Lower lobe of right lung (tissue), 2 donors: ENCODE measurements at regions not wholly inside any gene's neighbourhood (a gene's known extent, or its start where the extent isn't known, plus 50 kb on each side); places are given as distances from the start of the nearest gene placed in this dataset.

ENCODE experiments used
- ATAC-seq, 2 donors: fragments of 200-7000 bp; cut with Tn5 transposase; one replicate each; pipeline ENCODE4 v1.9.1; 2020 to 2022; ENCODE audit warnings: mild to moderate bottlenecking in 2 of 2, moderate library complexity in 2 of 2
- DNase-seq: peaks from one replicate; pipeline ENCODE4 v3.0.0-alpha.2; 2020
- H3K27ac ChIP-seq: fragments of 200-600 bp; one replicate; pipeline ENCODE4 v1.8.0; 2022
- H3K27me3 ChIP-seq: fragments of 200-600 bp; one replicate; pipeline ENCODE4 v1.8.0; 2022; ENCODE audit warnings: low read depth
- H3K36me3 ChIP-seq: fragments of 200-600 bp; one replicate; pipeline ENCODE4 v1.8.0; 2022; ENCODE audit warnings: mild to moderate bottlenecking
- H3K4me1 ChIP-seq: fragments of 200-600 bp; one replicate; pipeline ENCODE4 v1.8.0; 2022
- H3K4me3 ChIP-seq: fragments of 200-600 bp; one replicate; pipeline ENCODE4 v1.8.0; 2022; ENCODE audit warnings: mild to moderate bottlenecking
- H3K9me3 ChIP-seq: fragments of 200-600 bp; one replicate; pipeline ENCODE4 v1.8.0; 2022
- CTCF ChIP-seq: fragments of 200-600 bp; IDR thresholded peaks from one replicate; pipeline ENCODE4 v1.8.0; 2022; ENCODE audit warnings: antibody characterized with exemption, mild to moderate bottlenecking
- intact Hi-C: fragments of 100-400 bp; cut with DNase I; formaldehyde crosslinking; loops from one replicate; pipeline ENCODE4 v1.11.0; 2022
- donor health status: DM: no; HTN: yes; CAD: no; lungs with severe emphysema.

DNA sequence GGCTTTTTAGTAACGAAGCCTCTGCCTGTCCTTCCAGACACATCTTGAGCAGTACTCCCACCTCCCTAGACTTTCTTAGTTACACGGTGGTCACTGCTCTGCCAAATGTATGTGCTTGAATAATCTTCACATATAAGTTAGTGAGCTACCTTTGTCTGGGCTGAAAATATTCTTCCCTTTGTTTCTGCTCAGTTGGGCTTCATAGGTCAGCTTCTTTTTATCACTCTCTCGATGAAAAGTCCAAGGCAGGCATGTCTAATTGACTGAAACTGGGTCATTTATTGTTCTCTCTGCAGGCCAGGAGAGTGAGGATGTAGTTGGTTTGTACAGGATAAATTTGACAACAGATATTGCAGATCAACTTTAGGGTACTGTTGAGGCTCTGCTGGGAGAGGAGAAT, 636.7 kb upstream of the IGFBP3 start:
- intact Hi-C loops = no loop called here
- H3K27ac ChIP-seq = no peak overlapping the region
- H3K4me1 ChIP-seq = peaks cover 8% of the 10 kb centered on the region
- TF ChIP-seq CTCF = no peak
- H3K4me3 ChIP-seq = no peak overlapping the region
- H3K9me3 ChIP-seq = no peaks in the 10 kb centered on the region
- no peaks in the 10 kb centered on the region for H3K36me3 ChIP-seq
- H3K27me3 ChIP-seq = no peaks in the 10 kb centered on the region
- DNase-seq (no peak), ATAC-seq (no peak)

DNA sequence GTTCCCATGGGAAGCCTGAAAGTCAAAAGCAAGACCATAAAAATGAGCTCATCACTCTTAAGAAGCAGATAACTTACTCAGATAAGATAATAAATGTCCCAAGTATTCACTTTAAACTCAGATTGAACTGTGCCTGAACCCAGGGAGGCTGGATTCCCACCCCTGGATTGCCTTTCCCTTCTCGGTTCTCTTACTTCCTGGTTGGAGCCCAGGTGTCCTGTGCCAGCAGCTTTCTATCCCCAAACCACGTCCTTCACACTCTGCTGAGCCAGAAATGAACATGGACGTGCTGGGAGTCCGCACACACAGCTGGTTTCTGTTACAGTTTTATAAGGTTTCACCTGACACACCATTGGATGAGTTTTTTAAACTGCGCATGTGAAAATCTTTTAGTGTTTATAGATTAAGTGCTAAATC, 636.2 kb upstream of the IGFBP3 start:
- ATAC-seq = peak; percentile 59 to 67
- DNase-seq = no peak
- Histone ChIP-seq H3K27me3 (no peaks in the 10 kb centered on the region), H3K4me3 (no peak overlapping the region), H3K4me1 (peaks cover 8% of the 10 kb centered on the region), H3K9me3 (no peaks in the 10 kb centered on the region), H3K36me3 (no peaks in the 10 kb centered on the region), H3K27ac (no peak overlapping the region)
- no peak for TF ChIP-seq CTCF
- intact Hi-C loops = no loop called here

DNA sequence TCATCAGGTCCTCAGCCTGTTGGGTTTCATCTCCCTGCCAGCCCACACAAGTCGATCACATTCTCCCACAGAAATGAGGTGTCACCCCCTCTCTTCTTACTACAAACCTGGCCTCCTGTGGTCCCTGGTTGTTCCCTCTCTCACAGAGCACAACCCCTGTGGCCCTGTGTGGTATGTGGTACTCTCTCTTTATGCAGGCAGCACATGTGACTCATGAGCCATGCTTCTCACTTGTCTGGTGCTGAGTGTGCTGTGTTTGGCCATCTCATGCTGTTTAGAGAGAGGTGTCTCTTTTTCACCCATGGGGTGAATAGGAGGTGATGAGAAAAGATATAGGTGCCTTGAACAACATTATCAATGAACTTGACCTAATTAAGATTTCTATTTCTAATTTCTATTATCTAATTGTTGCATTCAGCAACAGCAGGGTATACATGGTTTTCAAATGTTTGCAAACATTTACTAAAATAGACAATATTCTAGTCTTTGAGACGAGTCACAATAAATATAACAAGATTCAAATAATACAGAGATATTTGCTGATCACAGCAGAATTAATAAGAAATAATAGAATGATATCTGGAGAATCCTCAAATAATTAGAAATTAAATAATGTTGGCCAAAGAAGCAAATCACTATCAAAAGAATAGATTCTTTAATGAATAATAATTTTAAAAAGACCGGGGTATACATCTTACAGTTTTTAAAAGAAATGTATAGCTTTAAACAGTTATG, 633.8 kb upstream of the IGFBP3 start:
- no peak overlapping the region for H3K4me3 ChIP-seq
- ATAC-seq (no peak), DNase-seq (no peak)
- no peaks in the 10 kb centered on the region for H3K36me3 ChIP-seq
- no peak for TF ChIP-seq CTCF
- H3K27me3 ChIP-seq = no peaks in the 10 kb centered on the region
- H3K9me3 ChIP-seq = no peaks in the 10 kb centered on the region
- peaks cover 8% of the 10 kb centered on the region for H3K4me1 ChIP-seq
- H3K27ac ChIP-seq = no peak overlapping the region
- intact Hi-C loops = no loop called here

DNA sequence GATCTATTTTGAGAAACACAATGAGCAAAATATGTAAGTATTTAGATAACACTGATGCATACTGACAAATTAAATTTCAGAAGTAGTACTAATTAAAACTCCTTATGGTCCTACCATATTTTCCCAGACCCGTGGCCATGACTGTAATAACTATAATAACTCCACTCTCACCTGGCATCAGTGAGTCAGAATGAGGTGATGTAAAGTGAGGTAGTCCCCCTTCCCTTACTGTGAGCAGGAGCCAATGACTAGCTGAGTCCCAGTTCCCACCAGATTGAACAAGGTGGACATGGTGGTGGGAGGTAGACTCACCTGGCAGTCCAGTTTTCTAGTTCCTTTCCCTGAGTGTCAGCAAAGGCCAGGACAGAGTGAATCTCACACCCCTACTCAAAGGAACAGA, 630.5 kb upstream of the IGFBP3 start:
- H3K27ac ChIP-seq = no peak overlapping the region
- ATAC-seq (no peak), DNase-seq (no peak)
- no peaks in the 10 kb centered on the region for H3K9me3 ChIP-seq
- peaks cover under 1% of the 10 kb centered on the region for H3K4me1 ChIP-seq
- no peaks in the 10 kb centered on the region for H3K36me3 ChIP-seq
- intact Hi-C loops = no loop called here
- no peak overlapping the region for H3K4me3 ChIP-seq
- no peak for TF ChIP-seq CTCF
- H3K27me3 ChIP-seq = no peaks in the 10 kb centered on the region

DNA sequence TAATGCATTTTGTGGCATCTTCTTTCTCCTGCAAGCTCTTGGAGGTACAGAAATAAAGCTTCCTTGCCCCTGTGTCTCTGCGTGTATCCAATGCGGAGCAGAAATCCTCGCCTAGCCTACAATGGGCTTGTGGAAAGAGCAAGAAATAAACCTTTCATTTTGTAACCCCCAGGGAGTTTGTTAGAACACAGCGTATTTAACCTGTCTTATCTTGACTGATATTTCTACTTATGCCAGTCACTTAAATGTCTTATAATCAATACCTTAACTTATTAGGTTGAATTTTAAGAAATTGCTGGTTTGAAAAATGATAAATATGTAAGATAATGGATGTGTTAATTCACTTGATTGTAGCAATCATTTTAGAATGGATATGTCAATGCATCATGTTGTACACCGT, 629.8 kb upstream of the IGFBP3 start:
- H3K4me1 ChIP-seq = no peaks in the 10 kb centered on the region
- H3K4me3 ChIP-seq = no peak overlapping the region
- intact Hi-C loops = no loop called here
- no peaks in the 10 kb centered on the region for H3K36me3 ChIP-seq
- no peak for TF ChIP-seq CTCF
- DNase-seq (no peak), ATAC-seq (no peak)
- no peak overlapping the region for H3K27ac ChIP-seq
- no peaks in the 10 kb centered on the region for H3K27me3 ChIP-seq
- no peaks in the 10 kb centered on the region for H3K9me3 ChIP-seq
